ENCODE measurements at regions not wholly inside any gene's neighbourhood (a gene's known extent, or its start where the extent isn't known, plus 50 kb on each side); places are given as distances from the start of the nearest gene placed in this dataset.

- H3K4me3 ChIP-seq = no peak overlapping the region
- intact Hi-C loops (cut with DNase I) = no loop called here
- TF ChIP-seq CTCF (IDR thresholded peaks at IDR 0.05) = no peak
- FAIRE-seq (no peak), ATAC-seq (no peak), DNase-seq (no peak)
- 77 to 88% methylated on average over 6 of the region's 6 CpGs for WGBS, 2 donors
- no peak overlapping the region for H3K27ac ChIP-seq
- no peaks in the 10 kb centered on the region for H3K9me3 ChIP-seq
- H3K27me3 ChIP-seq = no peaks in the 10 kb centered on the region
- H3K36me3 ChIP-seq = no peaks in the 10 kb centered on the region
- no peaks in the 10 kb centered on the region for H3K4me1 ChIP-seq
These were observed 221.2 kb downstream of the UXS1 start for GRCh38 chr2:105972927-105973326.

- FAIRE-seq (no peak), ATAC-seq (no peak), DNase-seq (no peak)
- intact Hi-C loops (cut with DNase I) = no loop called here
- Histone ChIP-seq H3K4me3 (no peak overlapping the region), H3K36me3 (no peaks in the 10 kb centered on the region), H3K4me1 (no peaks in the 10 kb centered on the region), H3K9me3 (no peaks in the 10 kb centered on the region), H3K27ac (no peak overlapping the region), H3K27me3 (no peaks in the 10 kb centered on the region)
- 56 to 65% methylated on average over 3 of the region's 3 CpGs for WGBS, 2 donors
- no peak for TF ChIP-seq CTCF (IDR thresholded peaks at IDR 0.05)
These were observed 221.9 kb downstream of the UXS1 start for GRCh38 chr2:105972246-105972645.

- Histone ChIP-seq H3K36me3 (no peaks in the 10 kb centered on the region), H3K27me3 (no peaks in the 10 kb centered on the region), H3K9me3 (no peaks in the 10 kb centered on the region), H3K4me1 (no peaks in the 10 kb centered on the region), H3K27ac (no peak overlapping the region), H3K4me3 (no peak overlapping the region)
- ATAC-seq (no peak), DNase-seq (no peak), FAIRE-seq (no peak)
- intact Hi-C loops (cut with DNase I) = no loop called here
- no peak for TF ChIP-seq CTCF (IDR thresholded peaks at IDR 0.05)
- 76 to 82% methylated on average over 7 of the region's 7 CpGs for WGBS, 2 donors
These were observed 224.5 kb downstream of the UXS1 start for GRCh38 chr2:105969552-105969951.

- Histone ChIP-seq H3K27ac (no peak overlapping the region), H3K4me1 (no peaks in the 10 kb centered on the region), H3K9me3 (no peaks in the 10 kb centered on the region), H3K27me3 (no peaks in the 10 kb centered on the region), H3K4me3 (no peak overlapping the region), H3K36me3 (no peaks in the 10 kb centered on the region)
- ATAC-seq = no peak
- TF ChIP-seq CTCF (IDR thresholded peaks at IDR 0.05) = no peak
- DNase-seq = no peak
- WGBS, 2 donors = 89% methylated on average over 6 of the region's 6 CpGs
- intact Hi-C loops (cut with DNase I) = no loop called here
- no peak for FAIRE-seq
These were observed 217.5 kb downstream of the NCK2 start for GRCh38 chr2:105962221-105962620.

GRCh38 chr2:105961599-105962146, 217.0 kb downstream of the NCK2 start:
- ATAC-seq (no peak), DNase-seq (no peak), FAIRE-seq (no peak)
- WGBS, 2 donors = 82 to 91% methylated on average over 6 of the region's 6 CpGs
- no peak for TF ChIP-seq CTCF (IDR thresholded peaks at IDR 0.05)
- intact Hi-C loops (cut with DNase I) = no loop called here
- Histone ChIP-seq H3K27me3 (no peaks in the 10 kb centered on the region), H3K36me3 (no peaks in the 10 kb centered on the region), H3K4me3 (no peak overlapping the region), H3K4me1 (no peaks in the 10 kb centered on the region), H3K9me3 (no peaks in the 10 kb centered on the region), H3K27ac (no peak overlapping the region)

Data from pancreas (tissue), 10 donors.